ENCODE measurements at regions not wholly inside any gene's neighbourhood (a gene's known extent, or its start where the extent isn't known, plus 50 kb on each side); places are given as distances from the start of the nearest gene placed in this dataset.
A peak's percentile ranks its signal among the peaks of the same experiment; 100 is the strongest.

DNA sequence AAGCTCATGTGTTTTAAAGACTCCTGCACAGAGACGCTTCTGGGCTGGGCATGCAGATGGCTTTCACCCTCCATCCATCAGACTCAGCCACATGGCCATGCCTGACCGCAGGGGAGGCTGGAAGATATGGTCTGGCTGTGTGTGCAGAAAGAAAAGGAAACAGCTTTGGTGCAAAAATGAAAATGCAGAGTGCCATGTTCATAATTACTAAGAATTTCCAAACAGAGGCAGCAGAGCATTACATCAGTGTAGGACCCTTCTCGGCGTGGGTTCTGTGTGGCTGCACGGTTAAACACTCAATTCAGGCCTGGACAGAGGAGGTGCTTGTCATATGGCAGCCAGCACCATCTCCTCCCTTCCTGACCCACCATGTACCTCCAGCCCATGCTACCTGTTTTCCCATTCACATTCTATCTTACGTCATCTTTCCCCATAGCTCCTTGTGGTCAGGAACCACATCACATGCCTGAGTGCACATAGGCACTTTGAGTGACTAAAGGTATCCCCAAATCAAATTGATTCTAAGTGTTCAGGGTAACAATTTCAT lies 200.3 kb upstream of the ID2 start:
- Histone ChIP-seq H3K9me2 (replicated peaks; ENCODE audit: insufficient read depth, low read length) (no peaks in the 10 kb centered on the region), H3K4me1 (ENCODE audit: low read length) (peaks cover 40% of the 10 kb centered on the region), H3K4me2 (ENCODE audit: low read depth, low read length) (peak overlapping the region; percentile 45; the same call in 1 of the 2 replicates), H4K20me1 (ENCODE audit: insufficient read depth, low read length) (no peaks in the 10 kb centered on the region), H3K9ac (ENCODE audit: low read length) (no peak overlapping the region), H3K79me2 (ENCODE audit: low read length) (no peaks in the 10 kb centered on the region), H3K27me3 (replicated peaks; ENCODE audit: insufficient read depth, low read length) (peaks cover 3% of the 10 kb centered on the region; the same call in 1 of the 2 replicates), H3K27ac (ENCODE audit: low read length) (peak overlapping the region; percentile 27; the same call in 1 of the 2 replicates), H3K36me3 (replicated peaks; ENCODE audit: insufficient read depth, low read length) (no peaks in the 10 kb centered on the region), H3F3A (ENCODE audit: insufficient read depth, low read length) (peaks cover 30% of the 10 kb centered on the region), H3K9me3 (replicated peaks; ENCODE audit: insufficient read depth, low read length) (no peaks in the 10 kb centered on the region), H3K4me3 (ENCODE audit: low read length) (0 out of 2 replicates have a peak overlapping the region, but pooled peaks have one; percentile 6), H2AFZ (ENCODE audit: low read length) (no peak overlapping the region)
- TF ChIP-seq EZH2phosphoT487 (IDR thresholded peaks at IDR 0.05; ENCODE audit: low read length): no peak
- no peak for TF ChIP-seq CTCF (IDR thresholded peaks at IDR 0.05; ENCODE audit: low read length)
- no peak for TF ChIP-seq EZH2 (optimal IDR thresholded peaks at IDR 0.05; ENCODE audit: low read depth, low read length)
- peak; percentile 82 for DNase-seq

DNA sequence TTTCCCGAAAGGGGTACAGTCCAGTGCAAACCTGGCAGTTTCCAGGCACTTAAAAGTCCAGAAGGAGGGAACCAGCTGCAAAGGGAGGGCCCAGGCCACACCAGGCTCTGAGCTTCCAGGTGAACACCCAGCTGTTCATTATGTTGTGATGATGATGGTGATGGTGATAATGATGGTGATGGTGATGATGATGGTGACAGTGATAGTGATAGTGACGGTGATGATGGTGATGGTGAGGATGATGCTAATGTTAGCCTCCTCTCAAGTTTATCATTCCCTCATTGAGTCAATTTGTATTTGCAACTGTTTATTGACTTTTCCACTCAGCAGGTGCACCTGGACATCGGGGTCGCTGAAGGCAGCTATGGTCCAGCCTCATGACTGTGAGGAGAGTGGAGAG lies 199.4 kb upstream of the ID2 start:
- Histone ChIP-seq H4K20me1 (ENCODE audit: insufficient read depth, low read length) (no peaks in the 10 kb centered on the region), H3F3A (ENCODE audit: insufficient read depth, low read length) (peaks cover 25% of the 10 kb centered on the region), H3K4me3 (ENCODE audit: low read length) (no peak overlapping the region), H3K27me3 (replicated peaks; ENCODE audit: insufficient read depth, low read length) (peaks cover 3% of the 10 kb centered on the region; the same call in 1 of the 2 replicates), H3K36me3 (replicated peaks; ENCODE audit: insufficient read depth, low read length) (no peaks in the 10 kb centered on the region), H3K4me1 (ENCODE audit: low read length) (peaks cover 34% of the 10 kb centered on the region), H3K27ac (ENCODE audit: low read length) (no peak overlapping the region), H3K9me3 (replicated peaks; ENCODE audit: insufficient read depth, low read length) (no peaks in the 10 kb centered on the region), H3K4me2 (ENCODE audit: low read depth, low read length) (peak overlapping the region; percentile 45; the same call in 1 of the 2 replicates), H3K79me2 (ENCODE audit: low read length) (no peaks in the 10 kb centered on the region), H3K9me2 (replicated peaks; ENCODE audit: insufficient read depth, low read length) (no peaks in the 10 kb centered on the region), H2AFZ (ENCODE audit: low read length) (no peak overlapping the region), H3K9ac (ENCODE audit: low read length) (no peak overlapping the region)
- no peak for TF ChIP-seq CTCF (IDR thresholded peaks at IDR 0.05; ENCODE audit: low read length)
- no peak for DNase-seq

- H4K20me1 ChIP-seq (ENCODE audit: insufficient read depth, low read length): no peaks in the 10 kb centered on the region
- H3K27me3 ChIP-seq (replicated peaks; ENCODE audit: insufficient read depth, low read length): peaks cover 3% of the 10 kb centered on the region; the same call in 1 of the 2 replicates
- no peak overlapping the region for H3K4me2 ChIP-seq (ENCODE audit: low read depth, low read length)
- DNase-seq: no peak
- TF ChIP-seq EZH2phosphoT487 (IDR thresholded peaks at IDR 0.05; ENCODE audit: low read length) (no peak), EZH2 (optimal IDR thresholded peaks at IDR 0.05; ENCODE audit: low read depth, low read length) (no peak), CTCF (IDR thresholded peaks at IDR 0.05; ENCODE audit: low read length) (no peak)
- H3K36me3 ChIP-seq (replicated peaks; ENCODE audit: insufficient read depth, low read length): no peaks in the 10 kb centered on the region
- H3K9me3 ChIP-seq (replicated peaks; ENCODE audit: insufficient read depth, low read length): no peaks in the 10 kb centered on the region
- no peak overlapping the region for H3K27ac ChIP-seq (ENCODE audit: low read length)
- H3F3A ChIP-seq (ENCODE audit: insufficient read depth, low read length): peaks cover 13% of the 10 kb centered on the region
- no peak overlapping the region for H3K4me3 ChIP-seq (ENCODE audit: low read length)
- no peak overlapping the region for H2AFZ ChIP-seq (ENCODE audit: low read length)
- no peaks in the 10 kb centered on the region for H3K9me2 ChIP-seq (replicated peaks; ENCODE audit: insufficient read depth, low read length)
- H3K4me1 ChIP-seq (ENCODE audit: low read length): peaks cover 39% of the 10 kb centered on the region
- H3K79me2 ChIP-seq (ENCODE audit: low read length): no peaks in the 10 kb centered on the region
- no peak overlapping the region for H3K9ac ChIP-seq (ENCODE audit: low read length)
Measured at GRCh38 chr2:8484502-8485283, 197.2 kb upstream of the ID2 start.
